SU-DHL-6 (cell line): ENCODE measurements at regions not wholly inside any gene's neighbourhood (a gene's known extent, or its start where the extent isn't known, plus 50 kb on each side); places are given as distances from the start of the nearest gene placed in this dataset.

Experiments
- CTCF ChIP-seq: fragments of 200-600 bp; sonication (generic); IDR thresholded peaks from one replicate; pipeline ENCODE4 v1.5.1; 2017; ENCODE audit warnings: antibody characterized with exemption, mild to moderate bottlenecking, low read length, moderate library complexity; ENCODE audit not compliant: insufficient read depth, poor library complexity, severe bottlenecking
- EZH2phosphoT487 ChIP-seq: fragments of 200-600 bp; sonication (generic), shearing (Covaris generic); conservative IDR thresholded peaks from 2 replicates; pipeline ENCODE4 v1.6.1; 2018; ENCODE audit warnings: mild to moderate bottlenecking, antibody characterized with exemption, low read length, moderate library complexity, mixed read lengths

DNA sequence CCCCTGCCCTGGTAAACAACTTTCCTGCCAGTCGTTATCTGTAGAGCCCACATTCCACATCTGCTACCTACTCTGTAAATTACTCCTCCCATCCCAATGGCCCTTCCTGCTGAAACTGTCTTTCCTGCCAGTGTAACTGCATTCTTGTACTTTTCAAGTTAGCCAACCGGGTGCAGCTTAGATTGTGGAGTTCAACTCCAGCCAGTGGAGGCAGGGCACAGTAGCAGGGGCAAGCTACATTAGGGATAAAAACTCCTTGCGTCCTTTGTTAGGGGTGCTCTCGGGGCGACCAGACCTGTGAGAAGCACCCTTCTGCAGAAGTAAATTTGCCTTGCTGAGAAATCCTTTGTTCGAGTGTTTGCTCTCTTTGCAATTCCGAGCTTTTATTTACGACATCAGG is 639.0 kb upstream of the TYRP1 start:
- TF ChIP-seq CTCF: no peak
- TF ChIP-seq EZH2phosphoT487: no peak
